Activated B cell treated with CpG ODN at 0.5 μM for 24 hours (primary cell): ENCODE measurements at regions not wholly inside any gene's neighbourhood (a gene's known extent, or its start where the extent isn't known, plus 50 kb on each side); places are given as distances from the start of the nearest gene placed in this dataset.

Experiments used
- ATAC-seq: fragments of 200-7000 bp; cut with Tn5 transposase; one replicate; pipeline ENCODE4 v1.10.0; 2021; ENCODE audit warnings: low read depth, mild to moderate bottlenecking, moderate library complexity
- CTCF ChIA-PET: fragments of 350-600 bp; sonication (Branson Sonifier 250); formaldehyde crosslinking; loops from one replicate; lab custom pipeline; 2021; ENCODE audit warnings: antibody characterized with exemption; lab: Charles Lee
- POLR2A ChIA-PET: fragments of 350-600 bp; sonication (Branson Sonifier 250); formaldehyde crosslinking; loops from one replicate; lab custom pipeline; 2021; ENCODE audit warnings: antibody characterized with exemption; lab: Charles Lee
- DNase-seq: peaks from one replicate; pipeline ENCODE4 v3.0.0; 2022
- H3K27ac Mint-ChIP-seq: one replicate; pipeline ENCODE4 v1.8.0; 2020; ENCODE audit warnings: mixed read lengths
- H3K27me3 Mint-ChIP-seq: one replicate; pipeline ENCODE4 v1.8.0; 2021; ENCODE audit warnings: mixed read lengths
- H3K36me3 Mint-ChIP-seq: one replicate; pipeline ENCODE4 v1.8.0; 2021; ENCODE audit warnings: low read depth, mixed read lengths
- H3K4me1 Mint-ChIP-seq: one replicate; pipeline ENCODE4 v1.8.0; 2021; ENCODE audit warnings: mixed read lengths
- H3K4me3 Mint-ChIP-seq: one replicate; pipeline ENCODE4 v1.8.0; 2020; ENCODE audit warnings: mild to moderate bottlenecking, mixed read lengths
- H3K9me3 Mint-ChIP-seq: one replicate; pipeline ENCODE4 v1.8.0; 2020; ENCODE audit warnings: mixed read lengths
- intact Hi-C: fragments of 100-400 bp; cut with micrococcal nuclease; formaldehyde crosslinking; loops from one replicate; pipeline ENCODE4 v1.15.1; 2024
- TF ChIP-seq, protein P1 (sequence below): fragments of 200-600 bp; IDR thresholded peaks from one replicate; pipeline ENCODE4 v1.8.0; 2022; ENCODE audit warnings: antibody characterized with exemption, mild to moderate bottlenecking

DNA sequence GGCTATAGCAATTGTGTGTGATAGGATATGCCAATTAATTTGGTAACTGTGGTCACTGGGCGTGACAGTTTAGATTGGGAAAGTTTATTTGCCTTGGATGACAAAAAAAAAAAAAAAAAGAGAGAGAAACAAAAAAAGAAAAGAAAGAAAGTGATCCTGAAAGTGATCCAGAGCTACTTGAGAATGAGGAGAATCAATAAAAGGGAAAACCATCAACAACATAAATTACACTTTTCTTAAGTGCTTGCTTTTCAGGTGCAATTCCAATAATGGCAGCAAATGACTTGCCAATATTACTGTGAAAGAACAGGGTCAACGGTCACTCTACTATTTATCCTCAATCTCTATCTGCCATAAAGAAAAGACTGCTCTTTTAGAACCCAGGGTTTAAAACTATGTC is 191.8 kb upstream of the SEMA3C start:
- CTCF ChIA-PET, result no interaction called here
- Mint-ChIP-seq H3K4me1 (no peaks in the 10 kb centered on the region), H3K27ac (no peak overlapping the region), H3K27me3 (no peaks in the 10 kb centered on the region), H3K9me3 (no peaks in the 10 kb centered on the region), H3K36me3 (no peaks in the 10 kb centered on the region), H3K4me3 (no peak overlapping the region)
- TF ChIP-seq, protein P1, sequence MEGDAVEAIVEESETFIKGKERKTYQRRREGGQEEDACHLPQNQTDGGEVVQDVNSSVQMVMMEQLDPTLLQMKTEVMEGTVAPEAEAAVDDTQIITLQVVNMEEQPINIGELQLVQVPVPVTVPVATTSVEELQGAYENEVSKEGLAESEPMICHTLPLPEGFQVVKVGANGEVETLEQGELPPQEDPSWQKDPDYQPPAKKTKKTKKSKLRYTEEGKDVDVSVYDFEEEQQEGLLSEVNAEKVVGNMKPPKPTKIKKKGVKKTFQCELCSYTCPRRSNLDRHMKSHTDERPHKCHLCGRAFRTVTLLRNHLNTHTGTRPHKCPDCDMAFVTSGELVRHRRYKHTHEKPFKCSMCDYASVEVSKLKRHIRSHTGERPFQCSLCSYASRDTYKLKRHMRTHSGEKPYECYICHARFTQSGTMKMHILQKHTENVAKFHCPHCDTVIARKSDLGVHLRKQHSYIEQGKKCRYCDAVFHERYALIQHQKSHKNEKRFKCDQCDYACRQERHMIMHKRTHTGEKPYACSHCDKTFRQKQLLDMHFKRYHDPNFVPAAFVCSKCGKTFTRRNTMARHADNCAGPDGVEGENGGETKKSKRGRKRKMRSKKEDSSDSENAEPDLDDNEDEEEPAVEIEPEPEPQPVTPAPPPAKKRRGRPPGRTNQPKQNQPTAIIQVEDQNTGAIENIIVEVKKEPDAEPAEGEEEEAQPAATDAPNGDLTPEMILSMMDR, result no peak
- no peak for ATAC-seq
- no peak for DNase-seq
- intact Hi-C loops, result no loop called here
- POLR2A ChIA-PET, result no interaction called here

DNA sequence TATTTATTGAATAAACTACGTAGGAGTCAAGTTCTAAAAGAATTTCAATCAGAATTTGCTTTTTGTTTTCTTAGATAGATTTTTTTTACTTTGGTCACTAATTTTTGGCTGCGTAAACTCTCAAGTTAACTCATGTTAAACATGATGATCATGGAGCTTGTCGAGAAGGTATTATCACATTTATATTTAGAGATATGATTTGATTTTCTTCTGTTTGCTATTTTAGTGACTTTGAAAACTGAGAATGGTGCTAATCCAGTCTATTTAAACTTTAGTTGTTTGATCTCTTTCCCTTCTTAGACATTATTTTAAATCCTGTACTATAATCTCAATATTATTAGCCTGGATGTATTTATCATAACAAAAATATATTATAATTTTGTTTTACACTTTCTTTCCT is 179.4 kb upstream of the SEMA3C start:
- Mint-ChIP-seq H3K9me3 (no peaks in the 10 kb centered on the region), H3K4me1 (no peaks in the 10 kb centered on the region), H3K27me3 (no peaks in the 10 kb centered on the region), H3K27ac (no peak overlapping the region), H3K4me3 (no peak overlapping the region), H3K36me3 (no peaks in the 10 kb centered on the region)
- intact Hi-C loops, result no loop called here
- POLR2A ChIA-PET, result no interaction called here
- DNase-seq, result no peak
- CTCF ChIA-PET, result no interaction called here
- TF ChIP-seq, protein P1, result no peak
- ATAC-seq, result no peak

DNA sequence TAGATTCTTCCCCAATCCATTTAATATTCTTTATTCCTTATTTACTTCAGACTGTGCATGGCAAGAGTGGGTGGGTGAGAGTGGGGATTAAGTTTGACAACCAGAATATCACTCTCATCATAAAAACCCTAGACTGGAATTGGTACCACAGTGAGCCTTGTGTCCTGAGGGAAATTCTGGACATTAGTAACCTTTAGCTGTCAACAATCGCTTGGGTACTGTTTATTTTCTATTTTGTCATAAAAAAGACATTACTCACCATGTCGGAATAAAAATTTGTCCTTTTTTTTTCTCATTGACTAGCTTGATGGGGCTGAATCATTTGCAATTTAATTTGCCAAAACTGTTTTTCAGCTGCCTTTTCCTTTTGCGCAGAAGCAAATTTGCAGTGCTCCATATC is 176.1 kb upstream of the SEMA3C start:
- CTCF ChIA-PET, result no interaction called here
- no peak overlapping the region for H3K27ac Mint-ChIP-seq
- no peaks in the 10 kb centered on the region for H3K36me3 Mint-ChIP-seq
- POLR2A ChIA-PET, result no interaction called here
- TF ChIP-seq, protein P1, result no peak
- no peak for ATAC-seq
- H3K9me3 Mint-ChIP-seq, result no peaks in the 10 kb centered on the region
- no peak overlapping the region for H3K4me3 Mint-ChIP-seq
- no peaks in the 10 kb centered on the region for H3K4me1 Mint-ChIP-seq
- intact Hi-C loops, result no loop called here
- H3K27me3 Mint-ChIP-seq, result no peaks in the 10 kb centered on the region
- DNase-seq, result no peak

DNA sequence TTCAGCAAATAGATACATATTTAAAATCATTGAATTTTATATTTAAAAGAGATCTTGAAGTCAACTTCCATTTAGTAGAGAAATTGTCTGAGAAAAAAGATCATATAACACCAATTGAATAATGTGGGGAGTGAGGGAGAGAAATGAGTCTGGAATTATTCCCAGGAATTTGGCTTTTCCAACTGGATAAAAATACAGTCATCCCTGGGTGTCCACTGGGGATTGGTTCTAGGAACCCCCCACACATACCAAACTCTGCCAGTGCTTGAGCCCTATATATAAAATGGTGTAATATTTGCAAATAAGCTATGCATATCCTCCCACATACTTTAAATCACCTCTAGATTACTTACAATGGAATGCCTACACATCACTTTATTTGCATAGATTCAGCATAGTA is 162.8 kb upstream of the SEMA3C start:
- TF ChIP-seq, protein P1, result no peak

DNA sequence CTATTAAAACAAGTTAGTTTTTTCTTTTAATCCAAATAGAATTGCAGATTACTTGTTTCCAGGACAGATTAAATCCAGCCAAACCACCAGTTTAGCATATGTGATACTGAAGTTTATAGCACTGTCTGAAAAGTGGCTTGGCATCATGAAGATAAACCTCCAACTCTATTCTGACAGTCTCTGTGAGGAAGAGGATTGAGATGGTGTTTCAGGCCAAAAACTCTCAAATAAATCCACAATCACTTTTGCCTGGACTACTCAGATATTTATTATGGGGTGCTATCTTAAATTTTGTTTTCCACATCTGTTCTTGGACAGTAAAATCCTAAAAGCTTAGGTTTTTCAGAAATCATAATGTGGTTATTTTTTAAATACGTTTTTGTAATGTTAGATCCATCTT is 161.7 kb upstream of the SEMA3C start:
- Mint-ChIP-seq H3K36me3 (no peaks in the 10 kb centered on the region), H3K9me3 (peaks cover 5% of the 10 kb centered on the region), H3K27me3 (no peaks in the 10 kb centered on the region), H3K27ac (no peak overlapping the region), H3K4me1 (no peaks in the 10 kb centered on the region), H3K4me3 (no peak overlapping the region)
- POLR2A ChIA-PET, result no interaction called here
- DNase-seq, result no peak
- intact Hi-C loops, result no loop called here
- ATAC-seq, result no peak
- TF ChIP-seq, protein P1, result no peak
- CTCF ChIA-PET, result no interaction called here

More for the DNA sequence above, 162.8 kb upstream of the SEMA3C start:
- DNase-seq (no peak), ATAC-seq (no peak)
- POLR2A ChIA-PET, result no interaction called here
- H3K4me3 Mint-ChIP-seq, result no peak overlapping the region
- H3K4me1 Mint-ChIP-seq, result no peaks in the 10 kb centered on the region
- H3K27ac Mint-ChIP-seq, result no peak overlapping the region
- H3K9me3 Mint-ChIP-seq, result peaks cover 5% of the 10 kb centered on the region
- CTCF ChIA-PET, result no interaction called here
- no peaks in the 10 kb centered on the region for H3K36me3 Mint-ChIP-seq
- intact Hi-C loops, result no loop called here
- no peaks in the 10 kb centered on the region for H3K27me3 Mint-ChIP-seq
